Thyroid gland (tissue), 4 donors: ENCODE measurements at regions not wholly inside any gene's neighbourhood (a gene's known extent, or its start where the extent isn't known, plus 50 kb on each side); places are given as distances from the start of the nearest gene placed in this dataset.
A peak's percentile ranks its signal among the peaks of the same experiment; 100 is the strongest.

Experiments used
- DNase-seq, 2 donors: peaks; one replicate each; pipeline ENCODE4 v3.0.0-alpha.2; 2019
- H3K27ac ChIP-seq, 3 donors: fragments of 200-600 bp; sonication (generic); 1 replicate in 2 of 3; 2 replicates in 1 of 3; pipeline ENCODE4 v1.5.1; 2016 to 2019; ENCODE audit warnings: mild to moderate bottlenecking in 1 of 3, moderate library complexity in 1 of 3
- H3K27me3 ChIP-seq: fragments of 200-600 bp; sonication (generic); one replicate; pipeline ENCODE4 v1.5.1; 2019
- H3K36me3 ChIP-seq, 2 donors: fragments of 200-600 bp; sonication (generic); one replicate each; pipeline ENCODE4 v1.5.1; 2016 to 2019
- H3K4me1 ChIP-seq, 2 donors: fragments of 200-600 bp; sonication (generic); one replicate each; pipeline ENCODE4 v1.5.1; 2017 to 2019
- H3K4me3 ChIP-seq, 3 donors: fragments of 200-600 bp; sonication (generic); replicated peaks in 1 of 3; 1 replicate in 2 of 3; 2 replicates in 1 of 3; pipeline ENCODE4 v1.5.1; 2016; ENCODE audit warnings: mild to moderate bottlenecking in 1 of 3
- H3K9me3 ChIP-seq: fragments of 200-600 bp; sonication (generic); one replicate; pipeline ENCODE4 v1.5.1; 2017
- POLR2A ChIP-seq, 2 donors: fragments of 450-650 bp; IDR thresholded peaks; one replicate each; pipeline ENCODE4 v1.6.1; 2017; ENCODE audit warnings: antibody characterized with exemption in 2 of 2, mild to moderate bottlenecking in 2 of 2, moderate library complexity in 1 of 2
- WGBS, 2 donors: methylation state at CpG; one replicate each; pipeline ENCODE4 v1.1.5; 2017; 5-methylcytosine and 5-hydroxymethylcytosine counted together
- intact Hi-C: fragments of 100-400 bp; cut with DNase I; formaldehyde crosslinking; loops from one replicate; pipeline ENCODE4 v1.15.1; 2023
- TF ChIP-seq, protein P1 (sequence below), 6 experiments: fragments of 200-600 bp in 3 of 6; fragments of 450-650 bp in 3 of 6; sonication (generic) in 3 of 6; IDR thresholded peaks; one replicate each; pipeline ENCODE4 v1.5.1; 2016 to 2019; ENCODE audit warnings: antibody characterized with exemption in 6 of 6, mild to moderate bottlenecking in 2 of 6, inconsistent platforms in 1 of 6, moderate library complexity in 1 of 6

DNA sequence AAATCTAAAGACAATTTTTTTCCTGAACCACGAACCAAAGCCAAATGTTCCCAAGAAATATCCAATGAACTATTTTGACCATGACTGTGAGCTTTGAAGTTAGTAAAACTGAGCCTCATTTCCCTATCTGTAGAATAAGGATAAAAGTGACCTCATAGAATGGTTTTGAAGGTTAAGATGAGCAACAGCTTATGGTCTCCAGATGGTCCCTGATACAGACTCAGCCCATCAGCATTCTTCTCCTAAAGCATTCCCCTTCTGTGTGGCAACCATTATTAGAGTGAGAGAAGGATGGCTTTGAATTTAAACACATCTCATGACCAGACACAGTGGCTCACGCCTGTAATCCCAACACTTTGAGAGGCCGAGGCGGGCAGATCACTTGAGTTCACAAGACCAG lies 70.1 kb downstream of the COPRS start:
- H3K9me3 ChIP-seq, result no peaks in the 10 kb centered on the region
- intact Hi-C loops, result no loop called here
- no peak for TF ChIP-seq POLR2A (IDR thresholded peaks at IDR 0.05)
- TF ChIP-seq, protein P1, sequence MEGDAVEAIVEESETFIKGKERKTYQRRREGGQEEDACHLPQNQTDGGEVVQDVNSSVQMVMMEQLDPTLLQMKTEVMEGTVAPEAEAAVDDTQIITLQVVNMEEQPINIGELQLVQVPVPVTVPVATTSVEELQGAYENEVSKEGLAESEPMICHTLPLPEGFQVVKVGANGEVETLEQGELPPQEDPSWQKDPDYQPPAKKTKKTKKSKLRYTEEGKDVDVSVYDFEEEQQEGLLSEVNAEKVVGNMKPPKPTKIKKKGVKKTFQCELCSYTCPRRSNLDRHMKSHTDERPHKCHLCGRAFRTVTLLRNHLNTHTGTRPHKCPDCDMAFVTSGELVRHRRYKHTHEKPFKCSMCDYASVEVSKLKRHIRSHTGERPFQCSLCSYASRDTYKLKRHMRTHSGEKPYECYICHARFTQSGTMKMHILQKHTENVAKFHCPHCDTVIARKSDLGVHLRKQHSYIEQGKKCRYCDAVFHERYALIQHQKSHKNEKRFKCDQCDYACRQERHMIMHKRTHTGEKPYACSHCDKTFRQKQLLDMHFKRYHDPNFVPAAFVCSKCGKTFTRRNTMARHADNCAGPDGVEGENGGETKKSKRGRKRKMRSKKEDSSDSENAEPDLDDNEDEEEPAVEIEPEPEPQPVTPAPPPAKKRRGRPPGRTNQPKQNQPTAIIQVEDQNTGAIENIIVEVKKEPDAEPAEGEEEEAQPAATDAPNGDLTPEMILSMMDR (IDR thresholded peaks at IDR 0.05), result no peak
- H3K27me3 ChIP-seq, result no peaks in the 10 kb centered on the region
- DNase-seq, result no peak
- no peaks in the 10 kb centered on the region for H3K36me3 ChIP-seq
- H3K4me1 ChIP-seq, result peaks cover 0 to 11% of the 10 kb centered on the region in 2 donors
- no peak overlapping the region for H3K27ac ChIP-seq
- H3K4me3 ChIP-seq, result no peak overlapping the region
- 95 to 96% methylated on average over 4 of the region's 4 CpGs for WGBS, 2 donors

DNA sequence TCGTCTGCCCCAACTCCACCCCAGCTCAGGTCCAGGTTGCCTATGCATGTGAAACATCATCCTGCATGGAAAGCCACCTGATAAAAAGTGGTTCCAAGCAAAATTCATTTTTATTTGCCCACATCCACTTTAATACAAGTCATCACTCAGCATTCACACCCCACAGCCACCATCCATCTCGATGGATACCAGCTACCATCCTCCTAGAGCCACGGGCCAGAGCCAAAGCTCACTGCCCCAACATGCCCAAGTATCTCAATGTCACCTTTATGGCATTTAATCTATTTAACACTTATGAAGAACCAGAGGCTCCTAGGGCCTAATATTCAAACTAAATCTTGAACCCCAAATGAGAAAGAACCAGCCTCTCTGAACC lies 70.5 kb downstream of the COPRS start:
- H3K36me3 ChIP-seq, result no peaks in the 10 kb centered on the region
- no peaks in the 10 kb centered on the region for H3K9me3 ChIP-seq
- no peaks in the 10 kb centered on the region for H3K27me3 ChIP-seq
- H3K27ac ChIP-seq, result peak overlapping the region in 1 of 3 donors; percentile 36
- H3K4me1 ChIP-seq, result peaks cover 0 to 11% of the 10 kb centered on the region in 2 donors
- DNase-seq, result no peak
- intact Hi-C loops, result no loop called here
- WGBS, 2 donors, result 57 to 68% methylated on average over 3 of the region's 3 CpGs
- H3K4me3 ChIP-seq, result no peak overlapping the region
- TF ChIP-seq, protein P1 (IDR thresholded peaks at IDR 0.05), result no peak
- TF ChIP-seq POLR2A (IDR thresholded peaks at IDR 0.05), result no peak

DNA sequence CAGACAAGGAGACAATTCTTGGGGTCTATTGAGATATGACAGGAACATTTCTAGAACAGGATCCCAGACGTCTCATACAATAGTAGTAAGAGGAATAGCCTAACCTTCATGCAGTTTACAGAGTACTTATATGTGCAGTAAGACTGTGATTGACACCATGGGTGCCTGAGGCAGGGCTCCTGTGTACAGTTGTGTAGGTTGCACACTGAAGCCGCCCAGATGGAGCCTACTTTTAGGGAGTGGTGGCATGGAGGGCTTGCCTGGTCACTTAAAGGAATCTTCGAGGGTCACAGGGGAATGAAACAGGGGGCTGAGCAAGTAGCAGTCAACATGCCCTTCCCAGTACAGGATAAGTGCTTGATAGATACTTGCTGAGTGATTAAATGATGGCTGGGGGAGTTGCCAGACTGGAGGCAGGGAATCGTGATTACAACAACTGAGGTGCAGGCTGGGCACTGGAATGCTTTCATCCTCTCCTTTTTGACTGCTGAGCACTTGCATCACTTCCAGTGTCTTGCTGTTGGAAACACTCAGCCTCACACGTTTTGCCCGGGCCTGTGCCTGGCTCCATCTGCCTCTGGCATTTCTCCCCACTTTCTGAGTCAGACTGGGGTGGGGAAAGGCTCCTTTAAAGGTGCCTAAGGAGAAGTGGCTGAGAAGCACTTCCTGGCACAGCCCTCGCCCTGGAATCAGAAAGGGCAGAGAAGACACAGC lies 71.0 kb downstream of the COPRS start:
- Histone ChIP-seq H3K27ac (peak overlapping the region in 1 of 3 donors; percentile 36), H3K36me3 (no peaks in the 10 kb centered on the region), H3K9me3 (no peaks in the 10 kb centered on the region), H3K27me3 (no peaks in the 10 kb centered on the region), H3K4me1 (peaks cover 0 to 11% of the 10 kb centered on the region in 2 donors), H3K4me3 (no peak overlapping the region)
- intact Hi-C loops, result no loop called here
- TF ChIP-seq POLR2A (IDR thresholded peaks at IDR 0.05), result no peak
- TF ChIP-seq, protein P1 (IDR thresholded peaks at IDR 0.05), result no peak
- WGBS, 2 donors, result 42 to 51% methylated on average over 7 of the region's 7 CpGs
- DNase-seq, result peak; percentile 73 to 75

DNA sequence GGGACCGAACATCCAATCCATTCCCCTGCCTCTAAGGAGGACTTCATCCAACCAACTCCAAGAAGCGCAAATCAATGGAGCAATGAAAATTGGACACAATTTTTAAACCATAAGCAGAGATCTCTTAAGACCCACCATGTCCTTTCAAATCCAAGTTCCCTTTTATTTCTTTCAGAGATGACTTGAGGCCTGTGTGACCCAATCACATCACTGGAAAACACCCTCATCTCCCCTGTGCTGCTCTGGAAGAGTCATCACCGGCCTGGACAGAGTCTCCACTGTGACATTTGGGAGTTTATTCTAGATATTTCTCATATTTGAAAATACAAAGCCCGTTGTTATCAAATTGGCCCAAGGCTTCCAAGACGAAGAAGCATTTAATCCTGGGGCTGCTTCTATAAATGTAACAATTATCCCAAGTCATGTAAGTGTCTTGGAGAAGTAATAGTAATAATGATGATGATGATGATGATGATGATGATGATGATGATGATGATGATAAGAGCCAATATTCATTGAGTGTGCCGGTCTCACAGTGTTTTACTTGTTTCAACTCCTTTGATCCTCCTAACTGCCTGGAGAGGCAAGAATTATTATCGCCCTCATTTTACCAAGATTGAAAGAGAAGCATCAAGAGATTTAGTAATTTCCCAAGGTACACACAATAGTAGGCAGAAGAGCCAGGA lies 72.1 kb downstream of the COPRS start:
- 91 to 94% methylated on average over 7 of the region's 7 CpGs for WGBS, 2 donors
- Histone ChIP-seq H3K27me3 (no peaks in the 10 kb centered on the region), H3K4me3 (no peak overlapping the region), H3K36me3 (no peaks in the 10 kb centered on the region), H3K4me1 (peaks cover 0 to 11% of the 10 kb centered on the region in 2 donors), H3K9me3 (no peaks in the 10 kb centered on the region), H3K27ac (no peak overlapping the region)
- TF ChIP-seq, protein P1 (IDR thresholded peaks at IDR 0.05), result no peak
- no peak for TF ChIP-seq POLR2A (IDR thresholded peaks at IDR 0.05)
- intact Hi-C loops, result no loop called here
- DNase-seq, result no peak

DNA sequence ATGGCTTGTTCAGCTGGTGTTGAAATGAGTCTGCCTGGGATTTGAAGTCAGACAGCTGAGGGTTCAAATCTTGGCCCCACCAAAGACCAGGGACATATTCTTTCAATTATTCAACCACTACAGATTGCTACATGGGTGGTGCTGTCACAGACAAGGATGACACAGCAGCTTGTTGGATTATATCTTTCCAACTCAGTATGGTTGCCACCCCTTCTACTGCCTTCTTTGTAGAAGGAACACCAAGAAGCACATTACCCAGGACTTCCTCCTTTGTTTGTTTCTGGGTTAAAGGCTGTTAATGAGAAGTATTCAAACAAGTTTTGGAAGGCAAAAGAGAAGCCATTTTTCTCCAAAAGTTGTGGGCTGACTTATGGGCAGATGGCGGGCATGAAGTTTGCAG lies 78.6 kb downstream of the COPRS start:
- peaks cover 0 to 13% of the 10 kb centered on the region in 2 donors for H3K4me1 ChIP-seq
- 53 to 100% methylated on average over 1 of the region's 1 CpG for WGBS, 2 donors
- H3K27ac ChIP-seq, result no peak overlapping the region
- DNase-seq, result no peak
- H3K9me3 ChIP-seq, result no peaks in the 10 kb centered on the region
- no peak overlapping the region for H3K4me3 ChIP-seq
- H3K36me3 ChIP-seq, result no peaks in the 10 kb centered on the region
- H3K27me3 ChIP-seq, result no peaks in the 10 kb centered on the region
- TF ChIP-seq POLR2A (IDR thresholded peaks at IDR 0.05), result no peak
- TF ChIP-seq, protein P1 (IDR thresholded peaks at IDR 0.05), result no peak
- intact Hi-C loops, result no loop called here
